SK-N-MC (cell line): ENCODE measurements at regions not wholly inside any gene's neighbourhood (a gene's known extent, or its start where the extent isn't known, plus 50 kb on each side); places are given as distances from the start of the nearest gene placed in this dataset.

Experiments used
- EZH2 ChIP-seq: fragments of 200-600 bp; sonication (generic); IDR thresholded peaks from one replicate; pipeline ENCODE4 v1.6.1; 2017; ENCODE audit warnings: antibody characterized with exemption
- FOXP2 ChIP-seq: optimal IDR thresholded peaks from 2 replicates; pipeline ENCODE3; 2011; ENCODE audit warnings: mild to moderate bottlenecking, moderate library complexity; ENCODE audit not compliant: insufficient read depth; ENCODE audit errors: extremely low read length, control extremely low read depth
- POLR2AphosphoS5 ChIP-seq: IDR thresholded peaks from 2 replicates; pipeline ENCODE4 v1.6.1; 2012; ENCODE audit warnings: mild to moderate bottlenecking, low read depth, low read length, borderline replicate concordance

DNA sequence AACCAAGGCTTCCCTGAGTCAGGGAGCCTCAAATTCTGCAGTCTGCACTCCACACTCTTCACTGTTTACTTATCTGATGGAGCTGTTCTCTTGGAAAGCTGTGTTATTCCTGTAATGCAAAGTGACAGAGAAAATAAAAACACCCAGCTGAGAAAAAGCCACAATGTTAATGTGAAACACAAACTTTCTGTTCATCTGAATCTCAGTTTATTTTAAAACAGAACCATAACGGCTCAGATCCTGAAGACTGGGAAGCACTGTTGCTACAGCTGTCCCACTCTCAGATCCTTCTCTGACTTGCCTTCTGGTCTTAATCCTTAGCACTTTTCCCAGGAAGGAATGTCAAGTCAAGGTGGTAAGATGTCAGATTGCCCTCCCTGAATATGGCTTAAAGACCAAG lies 736.6 kb downstream of the DHX35 start:
- TF ChIP-seq EZH2 = no peak
- TF ChIP-seq POLR2AphosphoS5 = no peak
- TF ChIP-seq FOXP2 = no peak
